GM18868 (cell line): ENCODE measurements at regions not wholly inside any gene's neighbourhood (a gene's known extent, or its start where the extent isn't known, plus 50 kb on each side); places are given as distances from the start of the nearest gene placed in this dataset.
A peak's percentile ranks its signal among the peaks of the same experiment; 100 is the strongest.
"Not testable (repeated sequence)": the region's sequence is repeated elsewhere in the genome, so short reads cannot be mapped to it uniquely, and the experiment has no call there.

Experiments
- ATAC-seq: cut with Tn5 transposase; IDR thresholded peaks from one replicate; pipeline ENCODE4 v1.9.1; 2021; ENCODE audit warnings: mild to moderate bottlenecking, moderate library complexity; ENCODE audit not compliant: unreplicated experiment

DNA sequence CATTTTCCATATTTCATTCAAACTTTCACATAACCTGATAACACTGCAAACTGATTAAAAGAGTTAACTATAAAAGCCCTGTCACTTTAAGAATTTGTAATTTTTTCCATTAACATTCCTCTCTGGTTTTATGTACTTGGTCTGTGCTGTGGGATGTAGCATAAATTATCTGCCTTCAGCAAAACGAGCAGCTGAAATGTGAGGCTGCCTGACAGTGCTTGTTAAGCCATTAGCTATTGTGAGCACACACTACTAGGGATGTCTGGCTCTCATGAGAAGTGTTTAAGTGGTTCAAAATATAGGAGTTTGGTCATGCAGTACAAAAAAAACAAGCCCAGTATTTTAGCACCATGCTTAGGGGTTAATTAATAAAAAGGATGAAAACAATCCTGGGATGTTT lies 63.0 kb downstream of the HOXA1 start:
- ATAC-seq: no peak

GRCh38 chr7:27031289-27032172 lies 64.3 kb downstream of the HOXA1 start:
- peak; percentile 90 for ATAC-seq

- no peak for ATAC-seq
Measured at GRCh38 chr7:27030393-27031050, 65.3 kb downstream of the HOXA1 start.

GRCh38 chr7:27025270-27025669 lies 70.5 kb downstream of the HOXA1 start:
- no peak for ATAC-seq

GRCh38 chr7:27010068-27010467 lies 85.7 kb downstream of the HOXA1 start:
- ATAC-seq: no peak

GRCh38 chr7:27000496-27000895 lies 95.3 kb downstream of the HOXA1 start:
- ATAC-seq: no peak

GRCh38 chr7:26998284-26998683 lies 97.5 kb downstream of the HOXA1 start:
- ATAC-seq: not testable (repeated sequence)

DNA sequence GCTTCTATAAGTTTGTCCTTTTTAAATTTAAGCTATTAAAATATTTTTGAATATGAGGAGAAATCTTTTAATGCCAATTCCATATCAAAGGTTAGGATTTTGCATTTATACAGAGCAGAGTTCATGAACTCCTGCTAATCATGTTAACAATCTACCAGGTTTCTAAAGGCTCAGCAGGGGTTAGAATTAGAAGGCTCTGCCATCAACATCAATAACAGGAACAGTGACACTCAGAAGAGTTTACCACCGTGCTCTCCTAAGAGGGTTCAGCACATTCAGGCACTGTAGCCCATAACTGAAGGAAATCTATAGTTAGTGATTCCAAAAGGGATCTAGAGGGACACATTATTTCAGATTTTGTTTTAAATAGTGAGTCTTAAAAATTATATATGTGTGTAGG lies 100.1 kb downstream of the HOXA1 start:
- no peak for ATAC-seq

GRCh38 chr7:26993816-26994810 lies 101.7 kb downstream of the HOXA1 start:
- no peak for ATAC-seq

DNA sequence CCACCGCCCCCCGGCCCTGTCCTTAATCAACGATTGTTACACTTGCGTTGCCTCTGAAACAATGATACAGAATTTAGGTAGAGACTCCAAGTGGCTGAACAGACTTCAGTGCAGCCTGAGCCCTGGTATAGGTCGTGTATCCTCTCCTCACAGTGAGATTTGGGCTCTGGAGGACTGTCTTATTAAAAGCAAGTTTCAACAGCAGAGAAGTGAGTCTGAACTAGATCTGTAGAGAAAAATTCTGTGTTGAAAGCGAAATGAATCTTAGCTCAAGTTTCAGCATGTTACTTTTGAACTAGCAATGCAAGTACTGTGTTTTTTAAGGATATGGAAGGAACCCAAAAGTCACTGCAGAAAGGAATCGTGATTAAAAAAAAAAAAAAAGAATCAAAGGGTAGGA lies 103.1 kb downstream of the HOXA1 start:
- no peak for ATAC-seq

DNA sequence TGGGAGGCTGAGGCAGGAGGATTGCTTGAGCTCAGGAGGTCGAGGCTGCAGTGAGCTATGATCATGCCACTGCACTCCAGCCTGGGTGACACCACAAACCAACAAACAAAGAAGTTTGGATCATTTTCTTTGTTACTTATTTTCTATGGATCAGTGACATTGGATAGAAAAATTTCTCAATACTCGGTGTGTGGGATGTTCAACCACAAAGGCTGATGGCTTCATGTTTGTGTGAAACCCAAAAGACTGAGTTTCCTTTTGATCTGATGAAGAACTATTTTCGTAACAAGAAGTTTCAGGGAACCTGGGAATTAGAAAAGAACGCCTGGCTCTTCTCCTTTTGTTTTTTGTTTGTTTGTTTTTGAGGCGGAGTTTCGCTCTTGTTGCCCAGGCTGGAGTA lies 104.0 kb downstream of the HOXA1 start:
- ATAC-seq: no peak

- no peak for ATAC-seq
Measured at GRCh38 chr7:26989897-26990670, 105.7 kb downstream of the HOXA1 start.

GRCh38 chr7:26988836-26989374 lies 106.9 kb downstream of the HOXA1 start:
- ATAC-seq: no peak

GRCh38 chr7:26987338-26987737 lies 108.5 kb downstream of the HOXA1 start:
- ATAC-seq: no peak

DNA sequence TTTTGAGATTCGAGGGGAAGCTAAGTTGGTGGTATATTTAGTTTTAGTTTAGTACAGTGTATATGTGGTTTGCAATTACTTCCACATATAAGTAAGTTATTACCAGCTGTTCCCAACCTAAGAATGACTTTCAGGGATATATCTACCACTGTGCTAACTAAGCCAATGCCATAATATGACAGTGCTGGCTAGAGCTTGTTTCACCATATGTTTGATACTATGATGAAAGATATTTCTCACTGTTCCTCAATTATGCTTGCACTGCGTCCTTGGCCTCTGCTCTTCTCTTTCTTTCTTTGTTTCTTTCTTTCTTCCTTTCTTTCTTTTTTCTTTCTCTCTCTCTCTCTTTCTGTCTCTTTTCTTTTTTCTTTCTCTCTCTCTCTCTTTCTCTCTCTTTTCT lies 113.8 kb upstream of the SKAP2 start:
- ATAC-seq: no peak

DNA sequence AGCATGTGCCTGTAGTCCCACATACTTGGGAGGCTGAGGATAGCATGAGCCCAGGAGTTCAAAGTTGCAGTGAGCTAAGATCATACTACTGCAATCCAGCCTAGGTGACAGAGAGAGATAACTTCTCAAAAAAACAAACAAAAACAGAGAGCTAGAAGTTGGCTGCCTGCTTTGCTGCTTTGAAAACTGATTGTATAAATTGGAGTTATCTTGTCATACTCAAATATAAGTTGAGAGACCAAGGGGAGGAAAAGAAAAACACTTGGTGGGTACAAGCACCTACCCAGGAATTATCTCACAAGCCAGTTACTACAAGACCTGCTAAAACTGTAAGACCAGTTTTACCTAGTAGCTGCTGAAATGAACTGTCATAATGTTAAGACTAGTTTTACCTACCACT lies 112.5 kb upstream of the SKAP2 start:
- no peak for ATAC-seq

GRCh38 chr7:26971924-26972323 lies 107.5 kb upstream of the SKAP2 start:
- ATAC-seq: not testable (repeated sequence)

- no peak for ATAC-seq
Measured at GRCh38 chr7:26965724-26966123, 101.3 kb upstream of the SKAP2 start.

- no peak for ATAC-seq
Measured at GRCh38 chr7:26964156-26964808, 99.9 kb upstream of the SKAP2 start.

- ATAC-seq: no peak
Measured at GRCh38 chr7:26959290-26959689, 94.9 kb upstream of the SKAP2 start.
